GM10266 (cell line): ENCODE measurements at regions not wholly inside any gene's neighbourhood (a gene's known extent, or its start where the extent isn't known, plus 50 kb on each side); places are given as distances from the start of the nearest gene placed in this dataset.

Source experiments
- DNase-seq: peaks from one replicate; pipeline ENCODE4 v3.0.0; 2012; ENCODE audit errors: extremely low spot score
- TF ChIP-seq, protein P1 (sequence below): IDR thresholded peaks from 2 replicates; pipeline ENCODE4 v1.5.1; 2012; ENCODE audit warnings: mild to moderate bottlenecking, low read depth; ENCODE audit not compliant: control insufficient read depth, insufficient read depth; ENCODE audit errors: missing control alignments

DNA sequence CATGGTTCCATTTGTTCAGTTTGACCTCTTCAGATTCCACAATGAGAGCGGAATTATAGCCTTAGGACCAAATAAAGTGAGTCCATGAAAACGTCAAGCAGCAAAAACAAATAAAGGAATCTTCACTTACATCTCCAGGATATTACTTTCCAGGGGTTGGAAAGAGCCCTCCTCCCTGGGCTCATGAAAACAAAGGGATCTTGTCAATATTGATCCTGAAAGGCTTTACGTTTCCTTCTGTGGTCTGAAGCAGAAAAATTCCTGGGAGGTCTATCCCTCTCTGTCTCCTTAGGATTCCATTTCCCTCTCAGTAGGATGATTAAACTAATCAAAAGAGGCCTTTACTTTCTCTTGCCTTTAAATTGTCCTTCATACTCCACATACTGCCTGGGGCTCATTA, 293.5 kb downstream of the GPAM start:
- TF ChIP-seq, protein P1, sequence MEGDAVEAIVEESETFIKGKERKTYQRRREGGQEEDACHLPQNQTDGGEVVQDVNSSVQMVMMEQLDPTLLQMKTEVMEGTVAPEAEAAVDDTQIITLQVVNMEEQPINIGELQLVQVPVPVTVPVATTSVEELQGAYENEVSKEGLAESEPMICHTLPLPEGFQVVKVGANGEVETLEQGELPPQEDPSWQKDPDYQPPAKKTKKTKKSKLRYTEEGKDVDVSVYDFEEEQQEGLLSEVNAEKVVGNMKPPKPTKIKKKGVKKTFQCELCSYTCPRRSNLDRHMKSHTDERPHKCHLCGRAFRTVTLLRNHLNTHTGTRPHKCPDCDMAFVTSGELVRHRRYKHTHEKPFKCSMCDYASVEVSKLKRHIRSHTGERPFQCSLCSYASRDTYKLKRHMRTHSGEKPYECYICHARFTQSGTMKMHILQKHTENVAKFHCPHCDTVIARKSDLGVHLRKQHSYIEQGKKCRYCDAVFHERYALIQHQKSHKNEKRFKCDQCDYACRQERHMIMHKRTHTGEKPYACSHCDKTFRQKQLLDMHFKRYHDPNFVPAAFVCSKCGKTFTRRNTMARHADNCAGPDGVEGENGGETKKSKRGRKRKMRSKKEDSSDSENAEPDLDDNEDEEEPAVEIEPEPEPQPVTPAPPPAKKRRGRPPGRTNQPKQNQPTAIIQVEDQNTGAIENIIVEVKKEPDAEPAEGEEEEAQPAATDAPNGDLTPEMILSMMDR = no peak
- DNase-seq = no peak

DNA sequence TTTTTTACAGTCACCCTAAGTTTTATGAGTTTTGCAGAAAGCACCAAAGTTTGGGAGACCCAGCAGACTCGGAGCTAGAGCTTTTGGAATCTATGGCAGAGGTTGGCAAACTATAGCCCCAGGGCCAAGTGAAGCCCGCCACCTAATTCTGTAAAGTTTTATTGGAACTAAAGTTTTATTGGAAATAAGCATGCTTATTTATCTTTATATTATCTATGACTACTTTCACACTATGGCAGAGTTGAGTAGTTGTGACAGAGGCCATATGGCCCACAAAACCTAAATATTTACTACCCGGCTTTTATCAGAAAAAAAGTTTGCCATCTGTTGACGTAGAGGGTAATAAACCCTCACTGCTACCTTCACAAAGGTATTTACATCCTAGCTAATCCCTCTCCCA, 267.6 kb downstream of the GPAM start:
- no peak for DNase-seq
- TF ChIP-seq, protein P1 = no peak

DNA sequence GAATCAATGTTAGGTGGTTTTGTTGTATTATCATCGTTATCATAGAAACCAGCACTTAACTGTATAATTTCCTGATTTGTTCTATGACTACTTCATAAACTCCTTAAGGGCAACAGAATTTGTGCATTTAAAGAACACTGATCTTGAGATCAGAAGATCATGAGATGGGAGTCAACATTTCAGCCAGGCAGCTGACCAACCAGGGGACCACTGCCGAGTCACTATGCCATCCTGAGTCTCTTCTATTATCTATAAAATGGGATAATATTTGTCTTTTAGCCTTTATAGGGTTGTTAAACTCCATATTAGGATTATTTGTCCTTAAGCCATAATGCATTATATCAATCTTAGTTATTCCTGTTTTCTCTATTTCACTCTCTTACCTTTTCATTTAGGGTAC, 261.7 kb downstream of the GPAM start:
- TF ChIP-seq, protein P1 = no peak
- no peak for DNase-seq

DNA sequence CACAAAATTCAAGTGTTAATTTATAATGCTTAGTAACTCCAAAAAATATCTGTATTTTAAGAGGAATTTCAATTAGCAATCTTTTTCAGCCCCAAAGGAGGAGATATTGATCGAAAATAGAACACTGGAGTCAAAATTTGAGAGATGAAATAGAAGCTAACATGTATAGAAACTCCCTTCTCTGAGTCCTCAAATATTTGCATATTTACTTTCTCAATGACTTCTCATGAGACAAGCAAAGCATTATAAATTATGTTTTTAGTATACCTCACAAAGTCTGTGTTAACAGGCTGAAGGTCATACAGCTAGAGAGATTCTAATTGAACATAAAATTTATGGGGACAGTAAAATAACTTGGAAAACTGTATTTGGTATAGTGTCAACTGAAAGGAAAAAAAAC, 260.5 kb downstream of the GPAM start:
- TF ChIP-seq, protein P1 = no peak
- no peak for DNase-seq

DNA sequence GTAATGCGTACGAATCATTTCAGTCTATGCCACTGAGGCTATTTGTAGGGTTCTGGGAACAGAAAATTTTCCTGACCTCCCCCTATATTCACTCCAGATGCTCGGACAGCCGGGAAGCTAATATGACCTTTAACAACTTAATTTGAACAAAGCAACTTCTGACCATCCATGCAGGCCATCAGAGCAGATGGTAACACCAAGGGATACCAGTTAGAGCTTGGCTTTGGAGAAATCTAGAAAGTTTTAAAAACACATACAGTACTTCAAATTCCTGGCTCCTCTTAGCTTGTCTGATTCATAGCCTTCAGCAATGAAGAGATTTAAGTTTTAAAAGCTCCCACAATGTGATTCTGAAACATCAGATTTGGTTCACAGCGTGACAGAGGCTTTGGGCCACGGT, 257.3 kb downstream of the GPAM start:
- TF ChIP-seq, protein P1 = no peak
- DNase-seq = no peak

DNA sequence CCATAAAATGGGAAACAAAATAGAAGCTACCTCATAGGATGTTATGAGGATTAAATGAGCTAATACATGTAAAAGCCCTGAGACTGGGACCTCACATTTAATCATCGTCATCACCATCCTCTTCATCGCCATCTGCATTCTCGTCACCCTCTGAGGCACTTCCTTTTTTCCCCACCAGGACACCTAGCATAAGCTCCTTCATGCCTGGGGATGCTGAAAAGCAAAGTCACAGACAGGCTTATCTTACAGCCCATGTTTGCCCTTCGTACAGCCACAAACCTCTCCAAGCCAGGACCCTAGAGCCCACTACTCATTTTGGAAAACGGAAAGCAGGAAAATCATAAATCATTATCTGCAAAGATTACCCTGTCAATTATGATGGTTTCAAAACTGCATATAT, 249.6 kb downstream of the GPAM start:
- TF ChIP-seq, protein P1 = no peak
- DNase-seq = no peak

DNA sequence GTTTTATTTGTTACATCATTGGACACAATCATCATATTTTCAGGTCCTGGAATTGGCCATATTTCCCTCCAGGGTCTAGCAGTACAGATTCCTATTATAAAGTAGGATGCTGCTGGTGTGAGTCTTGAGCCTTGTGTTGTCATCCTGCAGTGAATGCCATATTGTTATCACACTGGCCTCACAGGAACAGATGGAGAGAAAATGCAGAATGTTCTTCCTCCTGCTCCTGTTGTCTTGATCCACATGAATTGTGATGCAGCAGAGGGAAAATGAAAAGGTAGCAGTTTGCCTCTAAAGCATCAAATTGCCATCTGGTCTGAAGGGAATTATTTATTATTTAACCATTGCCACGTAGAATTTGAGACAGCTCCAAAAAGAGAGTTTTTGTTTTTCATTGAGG, 248.6 kb downstream of the GPAM start:
- TF ChIP-seq, protein P1 = no peak
- no peak for DNase-seq
